ENCODE measurements at regions not wholly inside any gene's neighbourhood (a gene's known extent, or its start where the extent isn't known, plus 50 kb on each side); places are given as distances from the start of the nearest gene placed in this dataset.
A peak's percentile ranks its signal among the peaks of the same experiment; 100 is the strongest.

DNA sequence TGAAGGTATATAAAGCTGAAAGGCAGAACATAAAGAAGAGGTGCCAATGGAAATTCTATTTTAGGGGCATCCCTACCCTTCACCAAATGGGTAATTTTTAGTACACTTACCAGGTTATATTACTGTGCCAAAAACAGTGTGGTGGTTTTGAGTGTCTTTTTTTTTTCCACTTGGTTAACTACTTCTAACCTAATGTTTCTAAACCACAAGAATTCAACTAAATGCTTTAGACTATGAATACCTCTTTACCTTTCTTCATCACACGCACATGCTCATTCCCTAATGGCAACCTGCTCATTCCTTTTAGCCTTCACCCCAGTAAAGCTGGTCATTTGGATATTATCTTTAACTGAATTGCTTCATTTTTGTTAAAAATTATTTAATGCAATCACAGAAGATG, 215.6 kb downstream of the PIK3R1 start:
- DNase-seq (ENCODE audit: low read depth), result no peak

DNA sequence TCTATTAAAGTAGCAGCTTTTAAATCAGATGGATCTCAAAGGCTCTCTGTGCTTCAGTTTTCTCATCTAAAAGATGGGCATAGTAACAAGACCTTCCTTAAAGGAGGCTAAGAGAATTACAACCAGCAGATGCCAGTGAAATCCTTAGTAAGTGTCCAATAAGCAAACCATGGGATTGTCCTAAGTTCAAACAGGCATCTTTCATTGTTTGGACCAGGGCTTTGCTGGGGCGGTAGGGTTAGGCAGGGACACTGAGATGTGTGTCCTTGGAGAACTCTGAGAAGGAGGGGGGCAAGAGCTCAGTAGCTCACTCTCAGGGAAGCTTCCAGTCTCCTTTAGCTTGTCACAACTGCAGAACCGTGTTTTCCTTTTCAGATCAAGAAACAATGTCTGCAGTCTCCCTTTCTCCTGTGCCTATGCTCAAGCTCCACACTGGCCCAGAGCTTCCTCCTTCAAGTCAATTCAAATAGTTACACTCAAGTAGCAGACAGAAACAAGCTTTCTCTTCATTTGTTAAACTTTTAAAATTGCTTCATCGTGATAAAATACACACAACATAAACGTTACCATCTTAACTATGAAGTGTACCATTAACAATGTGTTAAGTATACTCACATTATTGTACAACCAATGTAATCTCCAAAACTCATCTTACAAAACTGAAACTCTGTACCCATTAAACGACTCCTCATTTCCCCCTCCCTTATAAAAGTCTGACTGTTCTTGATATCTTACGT, 216.2 kb downstream of the PIK3R1 start:
- DNase-seq (ENCODE audit: low read depth), result no peak

DNA sequence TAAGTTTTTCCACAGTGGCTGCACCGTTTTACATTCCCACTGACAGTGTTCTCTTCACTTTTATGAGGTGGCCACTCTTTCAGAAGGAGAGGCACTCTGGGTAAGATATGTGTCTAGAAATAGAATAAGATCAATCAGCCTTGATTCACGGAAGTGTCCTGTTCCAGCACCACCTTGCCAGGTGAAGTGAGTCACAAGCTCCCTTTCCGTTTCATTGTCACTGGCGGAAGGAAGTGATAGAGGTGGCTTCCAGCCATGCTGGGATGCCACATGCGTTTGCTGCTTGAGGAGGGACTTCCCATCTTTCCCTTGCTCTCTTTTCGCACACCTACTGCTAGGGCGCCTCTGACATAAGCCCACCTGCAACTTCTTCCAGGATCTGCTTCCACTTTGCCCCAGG, 217.1 kb downstream of the PIK3R1 start:
- no peak for DNase-seq (ENCODE audit: low read depth)

DNA sequence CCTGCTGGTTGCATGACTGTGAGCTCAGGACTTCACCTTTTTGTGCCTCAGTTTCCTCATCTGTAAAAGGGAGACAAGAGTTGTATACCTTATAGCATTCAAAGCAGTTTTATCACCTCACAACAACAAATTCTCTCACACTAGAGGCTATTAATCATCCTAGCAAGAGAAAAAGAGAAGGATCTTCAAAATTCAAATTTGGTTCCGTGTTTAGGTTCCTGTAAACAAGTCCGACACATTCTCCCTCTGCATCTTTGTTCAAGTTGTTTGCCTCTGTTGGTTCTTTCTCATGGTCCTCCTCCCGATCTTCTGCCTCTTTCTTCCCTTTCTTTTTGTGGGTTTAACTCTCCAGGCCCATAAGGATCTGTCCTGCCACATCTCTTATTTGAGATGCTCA, 218.0 kb downstream of the PIK3R1 start:
- DNase-seq (ENCODE audit: low read depth), result no peak

DNA sequence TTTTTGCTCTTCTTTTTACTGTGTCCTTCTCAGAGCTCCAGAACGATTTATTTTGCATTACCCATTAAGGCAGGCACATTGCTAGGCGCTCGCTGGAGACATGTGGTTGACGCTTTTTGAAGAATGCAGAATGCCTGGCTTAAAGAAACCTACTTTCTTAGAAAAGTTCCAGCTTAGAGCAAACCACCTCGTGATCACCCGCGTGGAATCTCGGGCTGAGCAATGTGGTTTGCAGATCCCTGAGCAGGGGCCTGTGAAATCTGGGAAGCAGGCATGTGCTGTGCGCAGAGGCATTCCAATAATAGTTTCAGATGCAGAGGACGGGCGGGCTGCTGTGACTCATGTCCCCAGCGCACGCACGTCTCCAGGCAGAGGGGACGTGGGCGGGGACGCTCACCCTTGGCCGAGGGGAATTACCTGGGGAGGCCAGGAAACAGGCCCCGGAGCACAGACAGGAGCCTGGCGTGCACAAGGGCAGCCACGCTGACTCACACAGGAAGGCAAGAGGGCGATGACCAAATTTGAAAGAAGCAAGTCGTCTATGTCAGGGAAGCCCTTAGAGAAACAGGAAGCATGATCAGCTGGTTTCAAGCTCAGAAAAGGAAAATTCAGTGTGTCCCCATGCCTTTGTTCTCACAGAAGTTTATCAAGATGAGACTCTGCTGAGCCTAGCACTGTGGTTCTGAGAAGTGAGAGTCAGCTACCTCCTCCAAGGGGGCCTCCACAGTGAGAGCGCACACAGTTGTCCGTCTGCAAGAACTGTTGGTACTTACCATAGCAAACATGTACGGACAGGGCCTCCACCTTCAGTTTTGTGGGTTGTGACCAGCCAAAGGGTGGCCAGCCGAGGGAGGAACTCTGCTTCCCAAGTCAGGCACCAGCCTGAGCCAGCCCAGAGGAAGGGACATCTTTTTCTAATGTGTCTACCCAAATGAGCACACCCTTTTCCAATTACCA, 218.6 kb downstream of the PIK3R1 start:
- DNase-seq (ENCODE audit: low read depth), result peak; percentile 92

DNA sequence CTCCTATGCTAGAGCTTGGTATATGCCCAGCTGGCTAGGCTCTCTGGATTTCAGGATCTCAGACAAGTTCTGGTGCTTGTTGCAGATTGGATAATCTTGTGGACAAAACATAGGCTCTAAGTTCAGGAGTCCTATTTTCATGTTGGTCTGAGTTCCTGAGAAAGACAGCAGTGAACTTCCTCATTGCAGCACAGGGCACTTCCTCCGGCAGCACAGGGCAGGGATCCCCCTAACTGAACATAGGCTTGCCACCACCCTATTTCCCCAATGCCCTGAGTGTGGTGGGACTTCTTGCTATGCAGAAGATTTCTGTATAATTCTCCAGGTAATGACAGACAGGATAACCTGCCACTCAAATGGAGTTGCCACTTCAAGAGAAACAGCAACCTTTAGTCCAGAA, 220.1 kb downstream of the PIK3R1 start:
- no peak for DNase-seq (ENCODE audit: low read depth)

DNA sequence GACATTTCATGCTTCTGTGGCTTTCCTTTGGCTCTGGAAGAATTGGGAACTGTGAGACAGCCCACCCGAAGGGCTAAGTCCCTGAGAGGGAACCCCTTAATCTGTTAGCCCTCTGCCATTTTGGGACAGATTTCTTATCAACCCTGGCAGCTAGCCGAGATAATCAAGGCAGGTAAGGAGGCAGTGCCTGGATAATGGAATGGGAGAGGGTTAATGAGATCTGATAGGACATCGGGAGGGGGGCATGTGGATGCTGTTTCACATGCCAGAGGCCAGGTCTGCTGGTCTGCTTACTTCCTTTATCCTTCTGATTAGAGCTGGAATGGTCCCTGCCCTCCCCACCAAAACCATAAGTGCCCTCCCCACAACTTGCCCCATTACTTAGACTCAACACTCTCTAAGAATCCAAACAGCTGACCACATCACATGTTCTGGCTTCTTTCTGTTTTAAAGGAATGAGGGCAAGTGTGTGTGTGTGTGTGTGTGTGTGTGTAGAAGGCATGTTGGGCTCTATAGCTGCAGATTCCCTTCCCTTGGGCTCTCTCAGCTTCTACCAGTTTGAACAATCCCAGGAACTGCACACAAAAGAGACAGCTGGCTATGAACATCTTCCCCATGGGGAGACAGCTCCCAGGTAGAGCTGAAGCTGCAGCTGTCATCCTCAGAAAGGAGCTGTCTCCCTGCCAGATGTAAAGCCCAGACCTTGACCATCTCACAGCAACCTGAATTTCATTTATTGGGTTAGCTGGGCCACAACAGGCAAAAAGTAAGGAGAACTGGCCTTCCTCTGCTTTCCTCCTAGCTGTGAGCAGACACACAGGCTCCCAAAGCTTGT, 221.3 kb downstream of the PIK3R1 start:
- DNase-seq (ENCODE audit: low read depth), result no peak

DNA sequence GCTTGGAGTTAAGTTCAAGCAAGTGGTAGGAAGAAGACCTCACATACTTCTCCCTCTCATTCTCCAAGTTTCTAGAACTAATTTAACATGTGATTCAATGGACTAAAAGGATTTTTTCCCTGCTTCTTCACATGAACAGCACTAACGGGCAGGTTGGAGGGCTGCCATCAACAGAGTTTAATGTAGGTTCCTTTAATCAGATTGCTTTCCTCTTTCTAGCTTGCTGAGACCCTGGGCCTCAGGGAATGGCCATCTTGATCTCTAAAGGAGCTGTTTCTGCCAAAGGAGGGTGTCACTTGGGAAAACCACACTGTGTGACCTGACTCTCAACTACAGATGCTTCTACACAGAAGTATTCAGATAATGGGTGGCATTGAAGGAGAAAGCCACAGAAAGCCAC, 223.3 kb downstream of the PIK3R1 start:
- no peak for DNase-seq (ENCODE audit: low read depth)

DNA sequence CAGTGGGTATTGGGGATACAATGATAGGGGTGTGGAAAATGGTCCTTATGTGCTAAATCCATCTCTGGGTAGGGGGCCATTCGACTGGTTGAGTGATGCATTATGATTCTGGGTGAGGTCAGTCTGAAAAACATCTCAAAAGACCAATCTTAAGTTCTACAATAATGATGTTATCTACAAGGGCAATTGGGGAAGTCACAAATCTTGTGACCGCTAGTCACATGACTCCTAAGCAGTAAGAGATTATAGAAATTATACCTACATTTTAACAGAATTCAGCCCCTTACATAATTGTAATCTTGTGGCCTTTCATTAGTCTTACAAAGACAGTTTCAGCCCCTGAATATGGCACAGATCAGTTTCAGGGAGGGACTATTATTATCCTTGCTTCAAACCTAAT, 224.7 kb downstream of the PIK3R1 start:
- DNase-seq (ENCODE audit: low read depth), result no peak

DNA sequence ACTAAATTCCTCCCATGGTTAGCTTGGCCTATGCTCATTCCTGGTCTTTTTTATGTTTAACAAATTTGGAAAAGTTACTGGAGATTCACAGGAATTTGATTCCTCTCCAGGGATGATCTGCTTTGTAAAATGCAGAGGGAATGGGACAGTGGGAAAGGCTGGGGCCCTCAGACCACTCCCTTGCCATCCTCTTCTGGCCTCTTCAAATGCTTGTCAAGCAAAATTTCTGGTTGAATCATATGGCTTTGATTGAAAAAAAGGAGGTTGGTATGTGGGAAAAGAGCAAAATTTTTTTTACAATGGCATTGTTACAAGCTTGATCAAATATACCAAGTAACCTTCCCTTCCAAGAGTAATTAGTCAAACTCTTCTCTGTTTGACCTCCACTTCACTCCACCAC, 225.1 kb downstream of the PIK3R1 start:
- DNase-seq (ENCODE audit: low read depth), result no peak

DNA sequence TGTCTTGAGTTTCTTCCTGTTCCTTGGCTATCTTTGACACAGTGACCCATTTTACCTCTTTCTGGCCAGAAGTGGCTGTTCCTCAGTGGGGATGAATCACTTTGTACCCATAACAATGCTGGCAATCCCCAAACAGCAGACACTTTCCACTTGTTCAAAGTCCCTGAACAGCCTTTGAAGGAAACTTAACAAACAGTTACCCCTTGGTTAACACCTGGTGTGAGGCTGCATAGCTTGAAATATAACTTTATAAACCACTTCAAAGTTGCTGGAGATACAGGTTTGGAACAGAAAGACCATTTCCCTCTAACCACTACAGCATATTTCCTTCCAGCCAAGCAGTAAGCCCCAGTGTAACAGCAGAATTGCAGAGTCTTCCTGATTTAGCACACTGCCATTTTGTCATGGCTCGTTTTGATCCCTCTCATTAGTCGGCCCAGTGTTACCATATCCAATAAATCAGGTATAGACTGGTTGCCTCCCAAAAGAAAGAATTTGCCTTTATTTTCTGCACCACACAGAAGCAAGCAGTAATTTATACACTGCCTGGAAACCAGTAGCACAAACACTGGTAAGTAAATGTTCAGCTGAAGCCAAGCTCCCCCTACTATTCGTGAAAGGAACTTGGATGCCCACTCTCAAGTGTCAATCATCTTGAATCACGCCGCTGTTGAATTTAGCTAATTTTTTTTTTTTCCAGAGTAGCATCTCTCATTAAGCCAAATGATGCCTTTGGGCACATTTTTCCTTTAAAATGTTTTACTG, 225.9 kb downstream of the PIK3R1 start:
- DNase-seq (ENCODE audit: low read depth), result no peak

DNA sequence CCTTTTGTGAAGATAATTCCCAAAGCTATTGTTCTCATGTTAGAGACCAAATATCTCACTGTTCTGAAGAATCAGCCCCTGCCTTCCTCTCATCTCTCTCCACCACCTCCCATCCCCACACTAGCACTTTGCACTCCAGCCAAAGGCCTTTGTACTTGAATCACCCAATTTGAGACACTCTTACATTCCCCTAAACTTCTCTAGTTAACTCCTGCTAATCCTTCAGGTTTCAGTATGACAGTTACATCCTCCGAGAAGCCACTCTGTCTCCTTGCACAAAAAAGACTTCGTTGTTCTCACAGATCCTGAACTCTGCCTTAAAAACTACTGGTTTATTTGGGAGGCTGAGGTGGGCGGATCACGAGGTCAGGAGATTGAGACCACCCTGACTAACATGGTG, 227.5 kb downstream of the PIK3R1 start:
- no peak for DNase-seq (ENCODE audit: low read depth)

DNA sequence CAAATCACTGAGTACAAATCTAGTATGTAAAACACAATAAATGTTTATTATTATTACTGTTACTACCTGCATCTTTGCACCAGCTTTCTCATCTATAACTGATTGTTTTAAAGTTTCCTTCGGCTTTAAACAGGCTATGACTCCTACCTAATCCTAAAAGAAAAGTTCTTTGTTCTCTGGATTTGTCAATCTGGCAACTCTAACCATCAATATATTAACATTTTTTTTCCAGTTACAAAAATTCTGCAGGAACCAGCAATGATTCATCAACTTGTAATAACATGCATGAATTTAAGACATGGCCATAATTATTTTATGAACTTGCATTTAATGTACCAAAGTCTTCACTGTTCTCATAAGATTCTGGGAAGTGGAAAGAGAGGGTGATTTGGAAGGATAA, 228.5 kb downstream of the PIK3R1 start:
- no peak for DNase-seq (ENCODE audit: low read depth)

DNA sequence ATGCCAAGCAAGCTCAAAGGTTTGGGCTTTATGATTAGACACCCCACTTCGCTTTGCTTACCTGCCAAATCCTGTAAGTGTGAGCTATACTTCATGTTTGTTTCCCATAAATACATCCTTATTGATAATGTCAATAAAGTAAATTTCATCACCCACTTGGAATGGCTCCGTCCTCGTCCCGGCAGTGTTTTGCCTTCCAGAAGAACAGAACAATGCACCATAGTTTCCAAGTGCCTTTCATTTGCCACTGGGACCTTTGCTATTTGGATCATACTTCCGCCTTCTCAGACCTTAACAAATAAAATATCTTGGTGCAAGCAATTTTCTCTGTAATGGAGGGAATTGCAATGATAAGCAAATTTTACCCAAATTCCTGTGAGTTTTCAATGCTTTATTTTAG, 229.3 kb downstream of the PIK3R1 start:
- DNase-seq (ENCODE audit: low read depth), result no peak

DNA sequence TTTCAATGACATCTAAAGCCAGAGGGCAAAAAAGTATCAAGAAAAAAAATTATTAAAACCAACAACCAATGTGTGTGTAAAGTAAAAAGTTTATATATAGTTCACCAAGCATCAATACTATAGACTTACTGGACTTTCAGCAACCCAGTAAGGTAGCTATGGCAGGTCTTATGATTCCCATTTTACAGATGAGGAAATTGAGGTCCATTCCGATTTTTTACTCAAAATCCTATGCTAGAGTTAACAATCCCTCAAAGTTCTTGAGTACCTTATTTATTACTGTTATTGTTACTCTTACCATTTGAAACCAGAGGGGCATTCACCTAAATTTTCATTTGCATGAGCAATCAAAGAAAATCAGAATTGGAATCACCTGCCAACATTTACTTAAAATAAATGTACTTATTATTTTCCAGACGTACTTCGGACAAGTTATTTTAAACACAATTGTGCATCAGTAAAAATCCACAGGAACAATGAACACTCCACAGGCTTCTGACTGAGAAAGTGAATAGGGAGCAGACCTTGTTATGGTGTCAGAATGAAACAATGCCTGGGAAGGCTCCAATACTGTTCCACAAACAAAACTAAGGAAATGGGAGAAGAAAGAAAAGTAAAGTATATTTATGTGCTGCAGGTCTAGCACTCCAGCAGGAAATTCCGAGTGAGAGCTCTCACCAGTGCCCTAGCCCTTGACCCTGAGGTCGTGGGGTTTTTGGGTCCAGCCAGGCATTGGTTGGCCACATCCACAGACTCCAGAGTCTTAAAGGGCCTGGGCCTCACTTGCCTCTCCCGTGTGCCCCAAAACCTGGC, 229.9 kb downstream of the PIK3R1 start:
- no peak for DNase-seq (ENCODE audit: low read depth)

DNA sequence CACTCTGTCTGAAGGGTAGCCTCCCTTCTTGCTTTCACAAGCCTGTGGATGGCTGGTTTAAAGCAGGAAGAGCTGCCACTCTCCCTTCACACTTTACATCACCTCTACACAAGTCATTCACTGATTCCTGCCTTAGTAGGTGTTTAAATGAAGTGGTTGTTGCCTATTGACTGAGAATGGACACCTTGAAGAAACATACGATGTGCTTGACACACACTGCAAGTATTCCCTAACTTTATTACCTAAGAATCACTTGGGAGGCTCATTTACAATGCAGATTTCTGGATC, 230.5 kb downstream of the PIK3R1 start:
- no peak for DNase-seq (ENCODE audit: low read depth)

DNA sequence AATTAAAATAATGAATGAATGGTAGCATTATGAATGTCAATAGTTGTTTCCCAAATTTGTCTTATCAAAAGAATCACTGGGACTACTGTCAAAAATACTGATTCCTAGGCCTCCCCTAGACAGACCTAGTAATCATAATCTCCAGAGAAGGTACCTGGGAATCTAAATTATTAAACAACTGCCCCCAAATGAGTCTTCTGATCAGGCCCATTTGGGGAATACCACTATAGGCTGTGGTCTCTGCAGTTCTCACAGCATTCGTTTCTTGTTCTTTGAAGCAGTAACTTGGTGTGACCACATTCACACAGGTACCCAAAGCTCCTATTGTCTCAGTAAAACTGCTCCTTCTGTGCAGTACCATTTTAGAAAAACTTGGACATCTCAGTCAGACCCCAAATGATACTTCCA, 230.9 kb downstream of the PIK3R1 start:
- DNase-seq (ENCODE audit: low read depth), result no peak

DNA sequence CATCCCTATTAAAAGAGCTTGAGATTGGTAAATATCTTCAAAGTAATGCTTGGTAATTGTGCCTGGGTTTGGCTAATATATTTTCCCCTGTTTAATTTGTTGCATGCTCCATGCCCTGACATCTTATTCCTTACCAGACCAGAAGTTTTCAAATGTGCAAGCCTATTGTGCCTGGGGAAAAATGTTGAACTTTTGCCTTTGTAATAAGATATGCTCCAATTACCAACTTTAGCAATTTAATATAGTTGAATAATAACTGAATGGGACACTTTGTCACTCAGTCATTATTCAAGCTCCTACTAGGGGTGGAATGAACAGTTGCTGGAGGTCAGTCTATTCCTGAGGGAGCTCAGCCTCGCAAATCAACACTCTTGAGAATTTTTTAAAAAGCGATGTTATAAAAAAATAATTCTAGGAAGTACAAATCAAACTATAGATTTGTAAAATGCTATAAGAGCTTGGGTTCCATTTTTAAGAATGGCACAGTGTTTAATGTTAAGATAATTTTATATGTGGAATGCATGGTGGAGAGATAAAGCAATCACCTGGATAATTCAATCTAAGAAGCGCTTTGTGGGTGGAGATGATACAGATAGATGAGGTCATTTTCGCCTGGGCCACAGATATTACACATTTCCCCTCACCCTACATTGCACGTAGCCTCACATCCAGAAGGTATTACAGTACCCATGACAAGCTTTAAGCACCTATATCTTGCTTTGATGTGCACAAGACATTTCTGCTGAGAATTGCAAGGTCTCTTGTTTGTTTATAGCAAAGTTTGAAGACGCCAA, 231.8 kb downstream of the PIK3R1 start:
- DNase-seq (ENCODE audit: low read depth), result no peak

DNA sequence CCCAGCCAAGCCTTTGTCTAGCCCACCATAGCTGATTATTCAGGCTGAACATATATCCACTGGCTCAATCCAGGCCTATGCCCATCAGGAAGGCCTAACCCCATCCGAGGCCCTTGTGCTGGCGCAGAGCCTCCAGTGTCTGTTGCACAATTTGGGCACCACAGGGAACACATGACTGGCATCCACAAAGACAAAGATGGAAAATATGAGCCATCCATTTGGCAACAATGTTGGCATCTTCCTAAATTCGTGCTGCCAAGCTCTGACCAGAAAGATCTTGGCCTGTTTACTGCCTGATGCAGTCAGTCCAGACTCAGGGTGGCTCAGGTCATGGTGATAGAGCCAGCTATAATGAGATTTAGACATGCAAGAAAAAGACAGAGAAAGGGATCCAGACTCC, 233.8 kb downstream of the PIK3R1 start:
- no peak for DNase-seq (ENCODE audit: low read depth)

DNA sequence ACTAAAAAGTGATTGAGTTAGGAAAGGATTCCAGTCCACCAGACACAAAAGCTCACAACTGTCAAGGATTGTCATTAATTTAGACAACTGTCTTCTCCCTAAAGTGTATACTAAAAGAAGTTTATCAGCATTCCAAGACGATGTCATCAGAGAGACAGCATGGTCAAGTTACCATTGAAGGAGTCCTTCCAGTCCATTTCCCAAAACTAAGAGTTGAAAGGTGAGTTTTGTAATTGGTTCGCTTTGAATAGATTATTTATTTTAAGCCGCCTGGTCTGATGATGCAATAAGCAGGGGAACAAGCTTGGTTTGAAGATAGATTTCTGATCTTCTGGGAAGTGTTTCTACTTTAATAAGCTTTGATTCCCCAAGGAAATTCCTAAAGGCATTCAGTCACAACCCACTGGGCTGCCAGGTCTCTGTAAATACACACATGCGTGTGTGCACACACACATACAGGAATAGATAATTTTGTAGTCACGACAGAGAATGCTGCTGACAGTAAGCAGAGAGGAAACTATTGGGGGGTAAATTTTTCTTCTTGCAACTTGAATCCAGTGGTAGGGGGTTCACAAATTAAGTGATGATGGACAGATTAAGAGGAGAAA, 234.8 kb downstream of the PIK3R1 start:
- DNase-seq (ENCODE audit: low read depth), result no peak

Measured in stimulated activated CD8-positive, alpha-beta memory T cell treated with anti-CD3 and anti-CD28 coated beads, Interleukin-4, amount 100 ng/mL, for 24 hours (primary cell).